Naive thymus-derived CD4-positive, alpha-beta T cell (primary cell): ENCODE measurements at regions not wholly inside any gene's neighbourhood (a gene's known extent, or its start where the extent isn't known, plus 50 kb on each side); places are given as distances from the start of the nearest gene placed in this dataset.

Experiments used
- ATAC-seq: fragments of 150-1000 bp; cut with Tn5 transposase; 2 replicates; pipeline ENCODE4 v1.10.0; 2021; ENCODE audit warnings: mild to moderate bottlenecking, moderate library complexity
- CTCF ChIA-PET: fragments of 350-600 bp; sonication (Branson Sonifier 250); formaldehyde crosslinking; loops from one replicate; lab custom pipeline; 2021; ENCODE audit warnings: antibody characterized with exemption; lab: Charles Lee
- POLR2A ChIA-PET: fragments of 350-600 bp; sonication (Branson Sonifier 250); formaldehyde crosslinking; loops from one replicate; lab custom pipeline; 2021; ENCODE audit warnings: antibody characterized with exemption, inconsistent platforms; lab: Charles Lee
- DNase-seq, 9 donors: peaks; one replicate each; pipeline versions ENCODE4 v3.0.0 to v3.0.0-alpha.2; 2020 to 2022; ENCODE audit warnings: mixed read lengths in 1 of 9
- H3K27ac ChIP-seq: one replicate; pipeline ENCODE4 v1.7.0; 2013; ENCODE audit warnings: mild to moderate bottlenecking, low read depth, low read length, moderate library complexity
- H3K27me3 ChIP-seq, 2 donors: one replicate each; pipeline ENCODE4 v1.7.0; 2013; ENCODE audit warnings: low read length in 2 of 2, mild to moderate bottlenecking in 2 of 2, moderate library complexity in 2 of 2; ENCODE audit not compliant: control insufficient read depth in 2 of 2, insufficient read depth in 2 of 2
- H3K36me3 ChIP-seq, 3 experiments: 1 replicate in 2 of 3; 2 replicates in 1 of 3; pipeline ENCODE4 v1.7.0; 2013; ENCODE audit warnings: low read length in 3 of 3, mild to moderate bottlenecking in 3 of 3, moderate library complexity in 1 of 3; ENCODE audit not compliant: insufficient read depth in 3 of 3, control insufficient read depth in 2 of 3
- H3K4me1 ChIP-seq, 2 donors: one replicate each; pipeline ENCODE4 v1.7.0; 2013; ENCODE audit warnings: low read length in 2 of 2, mild to moderate bottlenecking in 2 of 2, moderate library complexity in 1 of 2; ENCODE audit not compliant: control insufficient read depth in 2 of 2, insufficient read depth in 2 of 2
- H3K4me3 ChIP-seq: 2 replicates; pipeline ENCODE4 v1.7.0; 2013; ENCODE audit warnings: mild to moderate bottlenecking, low read length
- H3K9me3 ChIP-seq, 3 experiments: 1 replicate in 2 of 3; 2 replicates in 1 of 3; pipeline ENCODE4 v1.7.0; 2013; ENCODE audit warnings: low read length in 3 of 3; ENCODE audit not compliant: control insufficient read depth in 2 of 3
- H3K27ac Mint-ChIP-seq, 9 donors: one replicate each; pipeline ENCODE4 v1.8.0; 2020 to 2022; ENCODE audit warnings: mixed read lengths in 9 of 9, mild to moderate bottlenecking in 8 of 9, moderate library complexity in 5 of 9, inconsistent platforms in 2 of 9
- H3K27me3 Mint-ChIP-seq, 5 donors: one replicate each; pipeline ENCODE4 v1.8.0; 2021 to 2022; ENCODE audit warnings: mixed read lengths in 5 of 5, mild to moderate bottlenecking in 1 of 5
- H3K36me3 Mint-ChIP-seq, 5 donors: one replicate each; pipeline ENCODE4 v1.8.0; 2020 to 2022; ENCODE audit warnings: mixed read lengths in 5 of 5, mild to moderate bottlenecking in 3 of 5, inconsistent platforms in 1 of 5
- H3K4me1 Mint-ChIP-seq, 7 donors: one replicate each; pipeline ENCODE4 v1.8.0; 2020 to 2022; ENCODE audit warnings: mixed read lengths in 7 of 7, mild to moderate bottlenecking in 3 of 7, inconsistent platforms in 1 of 7
- H3K4me3 Mint-ChIP-seq, 10 donors: one replicate each; pipeline ENCODE4 v1.8.0; 2020 to 2022; ENCODE audit warnings: mild to moderate bottlenecking in 10 of 10, mixed read lengths in 10 of 10, moderate library complexity in 6 of 10, inconsistent platforms in 2 of 10
- H3K9me3 Mint-ChIP-seq, 11 donors: one replicate each; pipeline ENCODE4 v1.8.0; 2020 to 2022; ENCODE audit warnings: mixed read lengths in 11 of 11, mild to moderate bottlenecking in 4 of 11, inconsistent platforms in 1 of 11, moderate library complexity in 1 of 11
- intact Hi-C, 2 donors: fragments of 100-400 bp; cut with micrococcal nuclease; formaldehyde crosslinking; loops; one replicate each; pipeline ENCODE4 v1.15.1; 2023

- CTCF ChIA-PET: no interaction called here
- H3K9me3 Mint-ChIP-seq: peaks cover 0 to 8% (median 4%) of the 10 kb centered on the region in 11 donors
- H3K9me3 ChIP-seq: no peaks in the 10 kb centered on the region
- no peak overlapping the region for H3K4me3 ChIP-seq
- no peaks in the 10 kb centered on the region for H3K4me1 ChIP-seq
- peaks cover 0 to 11% (median 0%) of the 10 kb centered on the region in 5 donors for H3K27me3 Mint-ChIP-seq
- H3K27me3 ChIP-seq: no peaks in the 10 kb centered on the region
- DNase-seq (no peak), ATAC-seq (no peak)
- H3K36me3 ChIP-seq: no peaks in the 10 kb centered on the region
- no peaks in the 10 kb centered on the region for H3K36me3 Mint-ChIP-seq
- no peak overlapping the region for H3K4me3 Mint-ChIP-seq
- no peaks in the 10 kb centered on the region for H3K4me1 Mint-ChIP-seq
- POLR2A ChIA-PET: no interaction called here
- no peak overlapping the region for H3K27ac Mint-ChIP-seq
- H3K27ac ChIP-seq: no peak overlapping the region
- intact Hi-C loops: no loop called here
Measured at GRCh38 chr10:121306159-121306673, 292.0 kb downstream of the FGFR2 start.

GRCh38 chr10:121307411-121307980 lies 290.7 kb downstream of the FGFR2 start:
- intact Hi-C loops: no loop called here
- no peak overlapping the region for H3K4me3 ChIP-seq
- no peak overlapping the region for H3K4me3 Mint-ChIP-seq
- H3K9me3 Mint-ChIP-seq: peaks cover 0 to 13% (median 4%) of the 10 kb centered on the region in 11 donors
- ChIA-PET POLR2A (no interaction called here), CTCF (no interaction called here)
- H3K36me3 Mint-ChIP-seq: peaks cover 0 to 4% (median 0%) of the 10 kb centered on the region in 5 donors
- H3K4me1 Mint-ChIP-seq: no peaks in the 10 kb centered on the region
- no peaks in the 10 kb centered on the region for H3K27me3 ChIP-seq
- no peak for ATAC-seq
- H3K27ac ChIP-seq: no peak overlapping the region
- peaks cover 0 to 19% (median 0%) of the 10 kb centered on the region in 5 donors for H3K27me3 Mint-ChIP-seq
- no peak overlapping the region for H3K27ac Mint-ChIP-seq
- H3K36me3 ChIP-seq: no peaks in the 10 kb centered on the region
- no peaks in the 10 kb centered on the region for H3K4me1 ChIP-seq
- no peak for DNase-seq
- H3K9me3 ChIP-seq: no peaks in the 10 kb centered on the region

- Mint-ChIP-seq H3K4me3 (no peak overlapping the region), H3K36me3 (peaks cover 0 to 4% (median 0%) of the 10 kb centered on the region in 5 donors), H3K9me3 (peaks cover 0 to 13% (median 4%) of the 10 kb centered on the region in 11 donors), H3K4me1 (no peaks in the 10 kb centered on the region), H3K27ac (no peak overlapping the region), H3K27me3 (peaks cover 0 to 19% (median 0%) of the 10 kb centered on the region in 5 donors)
- no peaks in the 10 kb centered on the region for H3K36me3 ChIP-seq
- no peak for DNase-seq
- ChIA-PET CTCF (no interaction called here), POLR2A (no interaction called here)
- H3K27ac ChIP-seq: no peak overlapping the region
- no peaks in the 10 kb centered on the region for H3K9me3 ChIP-seq
- intact Hi-C loops: no loop called here
- no peaks in the 10 kb centered on the region for H3K27me3 ChIP-seq
- H3K4me1 ChIP-seq: no peaks in the 10 kb centered on the region
- H3K4me3 ChIP-seq: no peak overlapping the region
- no peak for ATAC-seq
Measured at GRCh38 chr10:121308020-121308419, 290.2 kb downstream of the FGFR2 start.

- Histone ChIP-seq H3K4me3 (no peak overlapping the region), H3K4me1 (no peaks in the 10 kb centered on the region), H3K36me3 (no peaks in the 10 kb centered on the region), H3K27ac (no peak overlapping the region), H3K9me3 (no peaks in the 10 kb centered on the region), H3K27me3 (no peaks in the 10 kb centered on the region)
- H3K27ac Mint-ChIP-seq: peak overlapping the region in 1 of 9 donors; percentile 5
- H3K36me3 Mint-ChIP-seq: peaks cover 0 to 4% (median 0%) of the 10 kb centered on the region in 5 donors
- no peaks in the 10 kb centered on the region for H3K4me1 Mint-ChIP-seq
- DNase-seq (no peak), ATAC-seq (no peak)
- POLR2A ChIA-PET: interaction anchor here (0.6 kb wide), 1 partner anchor 55 kb away, joined by 6 read pairs; no protein-coding TSS in a partner anchor
- CTCF ChIA-PET: no interaction called here
- peaks cover 0 to 19% (median 0%) of the 10 kb centered on the region in 5 donors for H3K27me3 Mint-ChIP-seq
- peaks cover 0 to 13% (median 4%) of the 10 kb centered on the region in 11 donors for H3K9me3 Mint-ChIP-seq
- intact Hi-C loops: no loop called here
- H3K4me3 Mint-ChIP-seq: no peak overlapping the region
Measured at GRCh38 chr10:121309164-121309563, 289.1 kb downstream of the FGFR2 start.

GRCh38 chr10:121310151-121310711 lies 288.0 kb downstream of the FGFR2 start:
- Histone ChIP-seq H3K27ac (no peak overlapping the region), H3K36me3 (no peaks in the 10 kb centered on the region), H3K27me3 (no peaks in the 10 kb centered on the region), H3K4me1 (no peaks in the 10 kb centered on the region), H3K4me3 (no peak overlapping the region), H3K9me3 (no peaks in the 10 kb centered on the region)
- Mint-ChIP-seq H3K4me1 (no peaks in the 10 kb centered on the region), H3K27me3 (peaks cover 0 to 19% (median 0%) of the 10 kb centered on the region in 5 donors), H3K9me3 (peaks cover 0 to 13% (median 4%) of the 10 kb centered on the region in 11 donors), H3K4me3 (no peak overlapping the region), H3K27ac (no peak overlapping the region), H3K36me3 (peaks cover 0 to 4% (median 0%) of the 10 kb centered on the region in 5 donors)
- POLR2A ChIA-PET: no interaction called here
- no peak for ATAC-seq
- no peak for DNase-seq
- intact Hi-C loops: no loop called here
- CTCF ChIA-PET: no interaction called here

GRCh38 chr10:121311812-121312443 lies 286.3 kb downstream of the FGFR2 start:
- Histone ChIP-seq H3K36me3 (no peaks in the 10 kb centered on the region), H3K27me3 (no peaks in the 10 kb centered on the region), H3K4me3 (no peak overlapping the region), H3K27ac (no peak overlapping the region), H3K9me3 (no peaks in the 10 kb centered on the region), H3K4me1 (no peaks in the 10 kb centered on the region)
- peaks cover 0 to 13% (median 4%) of the 10 kb centered on the region in 11 donors for H3K9me3 Mint-ChIP-seq
- intact Hi-C loops: no loop called here
- DNase-seq: no peak
- ChIA-PET POLR2A (no interaction called here), CTCF (no interaction called here)
- H3K27ac Mint-ChIP-seq: no peak overlapping the region
- H3K36me3 Mint-ChIP-seq: peaks cover 0 to 4% (median 0%) of the 10 kb centered on the region in 5 donors
- H3K4me3 Mint-ChIP-seq: no peak overlapping the region
- ATAC-seq: no peak
- H3K4me1 Mint-ChIP-seq: no peaks in the 10 kb centered on the region
- peaks cover 0 to 19% (median 0%) of the 10 kb centered on the region in 5 donors for H3K27me3 Mint-ChIP-seq
